GM23248 (cell line): ENCODE measurements at regions not wholly inside any gene's neighbourhood (a gene's known extent, or its start where the extent isn't known, plus 50 kb on each side); places are given as distances from the start of the nearest gene placed in this dataset.

Source experiments
- DNase-seq: peaks from one replicate; pipeline ENCODE4 v3.0.0-alpha.2; 2015
- H2AFZ ChIP-seq: fragments of 200-600 bp; sonication (generic); 2 replicates; pipeline ENCODE4 v1.6.1; 2016; ENCODE audit warnings: antibody characterized with exemption
- H3F3A ChIP-seq: fragments of 200-600 bp; sonication (generic); 2 replicates; pipeline ENCODE4 v1.6.1; 2016; ENCODE audit warnings: mild to moderate bottlenecking, antibody characterized with exemption, mixed run types; ENCODE audit not compliant: insufficient read depth
- H3K27ac ChIP-seq: fragments of 200-600 bp; sonication (generic); 2 replicates; pipeline ENCODE4 v1.5.1; 2016; ENCODE audit warnings: mild to moderate bottlenecking
- H3K27me3 ChIP-seq: fragments of 200-600 bp; sonication (generic); replicated peaks from 2 replicates; pipeline ENCODE4 v1.6.1; 2016; ENCODE audit warnings: mild to moderate bottlenecking; ENCODE audit not compliant: insufficient read depth
- H3K36me3 ChIP-seq: fragments of 200-600 bp; sonication (generic); 2 replicates; pipeline ENCODE4 v1.6.1; 2016; ENCODE audit warnings: low read depth, mild to moderate bottlenecking
- H3K4me1 ChIP-seq: fragments of 200-600 bp; sonication (generic); 2 replicates; pipeline ENCODE4 v1.6.1; 2016; ENCODE audit warnings: mild to moderate bottlenecking; ENCODE audit not compliant: insufficient read depth
- H3K4me2 ChIP-seq: fragments of 200-600 bp; sonication (generic); one replicate; pipeline ENCODE4 v1.6.1; 2016; ENCODE audit warnings: mild to moderate bottlenecking; ENCODE audit not compliant: unreplicated experiment
- H3K4me3 ChIP-seq: fragments of 200-600 bp; sonication (generic); 2 replicates; pipeline ENCODE4 v1.5.1; 2016; ENCODE audit warnings: mild to moderate bottlenecking
- H3K79me2 ChIP-seq: fragments of 200-600 bp; sonication (generic); 2 replicates; pipeline ENCODE4 v1.6.1; 2016; ENCODE audit warnings: mild to moderate bottlenecking; ENCODE audit not compliant: insufficient read depth
- H3K9ac ChIP-seq: fragments of 200-600 bp; sonication (generic); 2 replicates; pipeline ENCODE4 v1.6.1; 2016; ENCODE audit warnings: mild to moderate bottlenecking
- H3K9me2 ChIP-seq: fragments of 200-600 bp; sonication (generic); 2 replicates; pipeline ENCODE4 v1.6.1; 2016; ENCODE audit warnings: mixed run types, mild to moderate bottlenecking, moderate library complexity; ENCODE audit not compliant: insufficient read depth
- H3K9me3 ChIP-seq: fragments of 200-600 bp; sonication (generic); one replicate; pipeline ENCODE4 v1.6.1; 2017; ENCODE audit warnings: low read depth
- H4K20me1 ChIP-seq: fragments of 200-600 bp; sonication (generic); 2 replicates; pipeline ENCODE4 v1.6.0; 2016; ENCODE audit not compliant: insufficient read depth
- EZH2 ChIP-seq: fragments of 200-600 bp; sonication (generic); IDR thresholded peaks from 2 replicates; pipeline ENCODE4 v1.6.1; 2018; ENCODE audit warnings: antibody characterized with exemption, mild to moderate bottlenecking; ENCODE audit not compliant: insufficient read depth, poor library complexity, severe bottlenecking
- EZH2phosphoT487 ChIP-seq: fragments of 200-600 bp; sonication (generic); IDR thresholded peaks from 2 replicates; pipeline ENCODE4 v1.6.1; 2018; ENCODE audit warnings: antibody characterized with exemption, moderate library complexity, mild to moderate bottlenecking, low read depth; ENCODE audit not compliant: insufficient read depth
- WGBS, 2 experiments: methylation state at CpG; one replicate each; pipeline ENCODE4 v1.1.6; 2015 to 2017; ENCODE audit warnings: low lambda C conversion rate in 2 of 2, low coverage in 1 of 2; ENCODE audit errors: missing lambda C conversion rate in 2 of 2; 5-methylcytosine and 5-hydroxymethylcytosine counted together
- in situ Hi-C: fragments of 300-500 bp; cut with MboI; formaldehyde crosslinking; loops from 2 replicates; pipeline ENCODE4 v1.15.0; 2020

- Histone ChIP-seq H3K4me1 (peaks cover 27% of the 10 kb centered on the region), H3K27me3 (no peaks in the 10 kb centered on the region), H3K79me2 (no peaks in the 10 kb centered on the region), H4K20me1 (no peaks in the 10 kb centered on the region), H3F3A (no peaks in the 10 kb centered on the region), H2AFZ (peak overlapping the region; percentile 73), H3K4me3 (no peak overlapping the region), H3K9me2 (no peaks in the 10 kb centered on the region), H3K36me3 (no peaks in the 10 kb centered on the region), H3K27ac (no peak overlapping the region), H3K9me3 (no peaks in the 10 kb centered on the region), H3K9ac (no peak overlapping the region), H3K4me2 (no peak overlapping the region)
- 39 to 45% methylated on average over 13 of the region's 13 CpGs for WGBS, 2 experiments
- TF ChIP-seq EZH2phosphoT487 (no peak), EZH2 (no peak)
- in situ Hi-C loops = no loop called here
- peak; percentile 39 for DNase-seq
These were observed 69.6 kb upstream of the RMDN2 start for GRCh38 chr2:37855283-37856041.

- H3K4me3 ChIP-seq = no peak overlapping the region
- in situ Hi-C loops = no loop called here
- no peak overlapping the region for H3K4me2 ChIP-seq
- H3K27ac ChIP-seq = no peak overlapping the region
- 74 to 80% methylated on average over 6 to 7 of the region's 7 CpGs for WGBS, 2 experiments
- H3K27me3 ChIP-seq = no peaks in the 10 kb centered on the region
- no peaks in the 10 kb centered on the region for H3K79me2 ChIP-seq
- no peak for TF ChIP-seq EZH2
- TF ChIP-seq EZH2phosphoT487 = no peak
- H3K9me2 ChIP-seq = no peaks in the 10 kb centered on the region
- no peak overlapping the region for H3K9ac ChIP-seq
- H3K9me3 ChIP-seq = no peaks in the 10 kb centered on the region
- peak overlapping the region; percentile 73 for H2AFZ ChIP-seq
- H3F3A ChIP-seq = no peaks in the 10 kb centered on the region
- H3K4me1 ChIP-seq = peaks cover 27% of the 10 kb centered on the region
- H3K36me3 ChIP-seq = no peaks in the 10 kb centered on the region
- DNase-seq = no peak
- no peaks in the 10 kb centered on the region for H4K20me1 ChIP-seq
These were observed 68.9 kb upstream of the RMDN2 start for GRCh38 chr2:37856101-37856751.

GRCh38 chr2:37857575-37858399, 67.3 kb upstream of the RMDN2 start:
- Histone ChIP-seq H2AFZ (peak overlapping the region; percentile 43; the same call in 1 of the 2 replicates), H3K4me3 (no peak overlapping the region), H3K9ac (peak overlapping the region; percentile 51; the same call in 1 of the 2 replicates), H3K4me2 (no peak overlapping the region), H3K9me3 (no peaks in the 10 kb centered on the region), H3K9me2 (no peaks in the 10 kb centered on the region), H3F3A (no peaks in the 10 kb centered on the region), H3K36me3 (no peaks in the 10 kb centered on the region), H4K20me1 (no peaks in the 10 kb centered on the region), H3K4me1 (peaks cover 27% of the 10 kb centered on the region), H3K79me2 (no peaks in the 10 kb centered on the region), H3K27ac (peak overlapping the region; percentile 62), H3K27me3 (no peaks in the 10 kb centered on the region)
- 86% methylated on average over 11 of the region's 11 CpGs for WGBS, 2 experiments
- TF ChIP-seq EZH2phosphoT487 = no peak
- TF ChIP-seq EZH2 = no peak
- DNase-seq = peak; percentile 32
- in situ Hi-C loops = no loop called here

- no peaks in the 10 kb centered on the region for H3K79me2 ChIP-seq
- WGBS, 2 experiments = 13 to 19% methylated on average over 2 of the region's 2 CpGs
- in situ Hi-C loops = no loop called here
- no peaks in the 10 kb centered on the region for H3K36me3 ChIP-seq
- peaks cover 27% of the 10 kb centered on the region for H3K4me1 ChIP-seq
- H3F3A ChIP-seq = no peaks in the 10 kb centered on the region
- no peak overlapping the region for H3K4me3 ChIP-seq
- H4K20me1 ChIP-seq = no peaks in the 10 kb centered on the region
- H3K4me2 ChIP-seq = no peak overlapping the region
- TF ChIP-seq EZH2 = no peak
- H3K9ac ChIP-seq = peak overlapping the region; percentile 51; the same call in 1 of the 2 replicates
- no peaks in the 10 kb centered on the region for H3K27me3 ChIP-seq
- H3K9me3 ChIP-seq = no peaks in the 10 kb centered on the region
- H3K9me2 ChIP-seq = no peaks in the 10 kb centered on the region
- peak; percentile 83 for DNase-seq
- peak overlapping the region; percentile 62 for H3K27ac ChIP-seq
- H2AFZ ChIP-seq = peak overlapping the region; percentile 43; the same call in 1 of the 2 replicates
These were observed 66.7 kb upstream of the RMDN2 start for GRCh38 chr2:37858400-37858711.
